A549 (cell line): ENCODE measurements at regions not wholly inside any gene's neighbourhood (a gene's known extent, or its start where the extent isn't known, plus 50 kb on each side); places are given as distances from the start of the nearest gene placed in this dataset.

Experiments
- CBX2 ChIP-seq: fragments of 200-600 bp; sonication (generic); IDR thresholded peaks from 2 replicates; pipeline ENCODE4 v1.6.1; 2016; ENCODE audit warnings: low read depth, mild to moderate bottlenecking, borderline replicate concordance
- CEBPB ChIP-seq, 2 experiments: fragments of >200 bp in 1 of 2; sonication (Bioruptor Twin) in 1 of 2; formaldehyde crosslinking in 1 of 2; IDR thresholded peaks; 2 replicates each; pipeline ENCODE4 v1.6.1; 2012 to 2016
- EP300 ChIP-seq, 2 experiments: fragments of >200 bp; sonication (Bioruptor Twin); formaldehyde crosslinking; IDR thresholded peaks; 2 replicates in 1 of 2; 3 replicates in 1 of 2; pipeline ENCODE4 v1.6.1; 2016 to 2017
- ESRRA ChIP-seq: fragments of 150-350 bp; IDR thresholded peaks from 2 replicates; pipeline ENCODE4 v1.6.1; 2014; ENCODE audit warnings: mild to moderate bottlenecking, low read length, borderline replicate concordance
- HDAC2 ChIP-seq: fragments of 200-600 bp; sonication (generic); IDR thresholded peaks from 2 replicates; pipeline ENCODE4 v1.6.1; 2016
- JUN ChIP-seq, 2 experiments: fragments of >200 bp; sonication (Bioruptor Twin); formaldehyde crosslinking; IDR thresholded peaks; 2 replicates in 1 of 2; 3 replicates in 1 of 2; pipeline ENCODE4 v1.6.1; 2016 to 2017
- KDM1A ChIP-seq: fragments of 200-600 bp; sonication (generic); IDR thresholded peaks from 2 replicates; pipeline ENCODE4 v1.6.1; 2016; ENCODE audit warnings: low read depth, mild to moderate bottlenecking
- PBX3 ChIP-seq: IDR thresholded peaks from 2 replicates; pipeline ENCODE4 v1.6.1; 2012
- PHF8 ChIP-seq: fragments of 200-600 bp; sonication (generic); IDR thresholded peaks from 2 replicates; pipeline ENCODE4 v1.6.1; 2016; ENCODE audit warnings: low read depth, mild to moderate bottlenecking, antibody characterized with exemption, moderate library complexity, borderline replicate concordance
- POLR2A ChIP-seq: IDR thresholded peaks from 2 replicates; pipeline ENCODE4 v1.6.1; 2012; ENCODE audit warnings: mild to moderate bottlenecking, low read length
- RCOR1 ChIP-seq: fragments of 150-350 bp; IDR thresholded peaks from 2 replicates; pipeline ENCODE4 v1.6.1; 2014; ENCODE audit warnings: antibody characterized with exemption, low read length, low read depth
- RNF2 ChIP-seq: fragments of 200-600 bp; sonication (generic); IDR thresholded peaks from 2 replicates; pipeline ENCODE4 v1.6.1; 2016; ENCODE audit warnings: low read depth, mild to moderate bottlenecking, antibody characterized with exemption, moderate library complexity, borderline replicate concordance
- USF2 ChIP-seq: fragments of 450-650 bp; IDR thresholded peaks from 2 replicates; pipeline ENCODE4 v1.6.1; 2014; ENCODE audit warnings: antibody characterized with exemption
- TF ChIP-seq, protein P1 (sequence below): fragments of >200 bp; sonication (Bioruptor Twin); formaldehyde crosslinking; IDR thresholded peaks from 3 replicates; pipeline ENCODE4 v1.5.1; 2016

- TF ChIP-seq JUN (IDR thresholded peaks at IDR 0.05) (no peak), RNF2 (no peak), ESRRA (no peak), HDAC2 (no peak), POLR2A (no peak), CEBPB (IDR thresholded peaks at IDR 0.05) (no peak), PBX3 (no peak), CBX2 (no peak), RCOR1 (no peak), EP300 (IDR thresholded peaks at IDR 0.05) (no peak), PHF8 (no peak), KDM1A (no peak), USF2 (no peak)
- TF ChIP-seq, protein P1, sequence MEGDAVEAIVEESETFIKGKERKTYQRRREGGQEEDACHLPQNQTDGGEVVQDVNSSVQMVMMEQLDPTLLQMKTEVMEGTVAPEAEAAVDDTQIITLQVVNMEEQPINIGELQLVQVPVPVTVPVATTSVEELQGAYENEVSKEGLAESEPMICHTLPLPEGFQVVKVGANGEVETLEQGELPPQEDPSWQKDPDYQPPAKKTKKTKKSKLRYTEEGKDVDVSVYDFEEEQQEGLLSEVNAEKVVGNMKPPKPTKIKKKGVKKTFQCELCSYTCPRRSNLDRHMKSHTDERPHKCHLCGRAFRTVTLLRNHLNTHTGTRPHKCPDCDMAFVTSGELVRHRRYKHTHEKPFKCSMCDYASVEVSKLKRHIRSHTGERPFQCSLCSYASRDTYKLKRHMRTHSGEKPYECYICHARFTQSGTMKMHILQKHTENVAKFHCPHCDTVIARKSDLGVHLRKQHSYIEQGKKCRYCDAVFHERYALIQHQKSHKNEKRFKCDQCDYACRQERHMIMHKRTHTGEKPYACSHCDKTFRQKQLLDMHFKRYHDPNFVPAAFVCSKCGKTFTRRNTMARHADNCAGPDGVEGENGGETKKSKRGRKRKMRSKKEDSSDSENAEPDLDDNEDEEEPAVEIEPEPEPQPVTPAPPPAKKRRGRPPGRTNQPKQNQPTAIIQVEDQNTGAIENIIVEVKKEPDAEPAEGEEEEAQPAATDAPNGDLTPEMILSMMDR = no peak
Observed at GRCh38 chr3:78023257-78023656, 983.4 kb downstream of the ROBO2 start.
